Astrocyte of the spinal cord (primary cell): ENCODE measurements at regions not wholly inside any gene's neighbourhood (a gene's known extent, or its start where the extent isn't known, plus 50 kb on each side); places are given as distances from the start of the nearest gene placed in this dataset.

Experiments used
- DNase-seq: peaks from one replicate; pipeline ENCODE4 v3.0.0; 2011; ENCODE audit warnings: low read depth, low spot score
- H3K4me3 ChIP-seq: 2 replicates; pipeline ENCODE4 v1.5.1; 2011; ENCODE audit warnings: low read depth, mild to moderate bottlenecking, low read length, moderate library complexity
- CTCF ChIP-seq: IDR thresholded peaks from 2 replicates; pipeline ENCODE4 v1.5.1; 2012; ENCODE audit warnings: low read depth, mild to moderate bottlenecking, low read length, inconsistent platforms
- in situ Hi-C: cut with HindIII; loops from 2 replicates; pipeline ENCODE4 v1.10.0; 2017; ENCODE audit warnings: low sequenced_read_pairs

DNA sequence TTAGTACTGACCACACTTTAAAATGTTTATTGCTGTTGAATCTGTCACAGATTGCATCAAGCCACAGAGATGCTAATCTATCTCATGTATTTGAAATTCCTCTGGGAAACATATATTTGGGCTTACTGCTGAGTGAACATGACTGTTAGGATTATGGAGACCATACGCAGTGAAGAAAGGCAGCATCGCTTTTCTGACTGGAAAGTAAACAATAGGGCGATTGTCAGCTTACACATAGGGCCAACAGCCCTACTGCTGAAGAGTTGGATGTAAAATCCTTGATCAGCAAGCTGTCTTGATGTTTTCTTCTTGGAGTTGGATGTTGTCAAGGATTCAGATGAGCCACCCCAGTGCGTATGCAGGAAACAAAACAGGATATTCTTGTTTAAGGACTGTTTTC, 368.7 kb upstream of the ADGRL2 start:
- no peak for DNase-seq
- TF ChIP-seq CTCF: no peak

GRCh38 chr1:81431624-81432000, 369.1 kb upstream of the ADGRL2 start:
- no peak for DNase-seq
- in situ Hi-C loops: no loop called here
- H3K4me3 ChIP-seq: no peak overlapping the region
- no peak for TF ChIP-seq CTCF

More for the DNA sequence above, 368.7 kb upstream of the ADGRL2 start:
- no peak overlapping the region for H3K4me3 ChIP-seq
- in situ Hi-C loops: no loop called here

DNA sequence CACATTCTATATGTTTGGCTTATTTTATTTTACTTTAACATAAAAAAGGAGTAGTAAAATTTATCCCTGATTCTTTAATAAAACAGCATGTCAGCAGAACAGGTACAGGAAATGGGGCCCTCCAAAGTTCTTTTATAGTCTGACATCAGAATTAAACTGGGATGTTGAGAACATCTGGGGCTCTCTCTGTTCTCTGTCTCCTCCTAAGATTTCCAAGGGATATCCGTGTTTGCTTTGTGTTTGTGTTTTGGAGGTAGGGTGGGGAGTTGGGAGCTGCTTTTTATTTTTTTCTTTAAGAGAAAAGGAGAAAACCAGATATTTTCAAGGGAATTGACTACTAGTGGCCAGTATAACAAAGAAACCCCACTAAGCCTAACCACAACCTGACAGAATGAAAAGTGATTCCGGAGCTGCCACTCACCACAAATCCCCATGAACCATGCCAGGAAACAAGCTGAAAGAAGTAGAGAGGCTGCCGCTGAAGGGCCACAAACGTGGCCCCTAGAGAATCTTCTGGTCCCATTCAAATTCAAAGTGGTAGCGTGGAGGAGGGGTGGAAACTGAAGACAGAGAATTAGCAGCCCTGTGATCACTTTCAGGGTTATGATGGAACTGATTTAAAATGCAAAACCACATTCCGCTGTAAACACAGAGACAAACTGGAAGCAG, 369.6 kb upstream of the ADGRL2 start:
- H3K4me3 ChIP-seq: no peak overlapping the region
- no peak for DNase-seq
- TF ChIP-seq CTCF: no peak
- in situ Hi-C loops: no loop called here

- in situ Hi-C loops: no loop called here
- no peak overlapping the region for H3K4me3 ChIP-seq
- DNase-seq: no peak
- no peak for TF ChIP-seq CTCF
Measured at GRCh38 chr1:81430236-81430938, 370.3 kb upstream of the ADGRL2 start.

- no peak for DNase-seq
- no peak overlapping the region for H3K4me3 ChIP-seq
- in situ Hi-C loops: no loop called here
- no peak for TF ChIP-seq CTCF
Measured at GRCh38 chr1:81428998-81429397, 371.7 kb upstream of the ADGRL2 start.

DNA sequence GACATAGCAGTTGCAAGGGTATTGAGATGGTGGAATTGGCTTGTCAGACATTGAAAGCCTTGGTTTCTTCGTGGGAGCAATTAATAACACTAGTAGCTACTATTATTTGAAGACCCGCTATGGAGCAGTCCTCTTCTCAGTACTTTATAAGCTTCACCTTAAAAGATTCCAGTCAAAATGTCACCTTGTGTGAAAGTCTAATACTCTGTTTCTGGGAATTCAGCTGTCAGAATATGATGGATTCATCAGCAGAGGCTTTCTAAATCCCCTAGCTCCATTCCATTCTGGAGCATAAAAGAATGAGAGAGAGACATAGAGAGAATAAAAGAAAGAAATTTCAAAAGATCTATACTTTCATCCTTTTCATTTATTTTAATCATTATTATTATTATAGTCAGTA, 375.9 kb upstream of the ADGRL2 start:
- no peak overlapping the region for H3K4me3 ChIP-seq
- no peak for DNase-seq
- no peak for TF ChIP-seq CTCF
- in situ Hi-C loops: no loop called here
